Gastroesophageal sphincter (tissue), 4 donors: ENCODE measurements at regions not wholly inside any gene's neighbourhood (a gene's known extent, or its start where the extent isn't known, plus 50 kb on each side); places are given as distances from the start of the nearest gene placed in this dataset.

Source experiments
- ATAC-seq: fragments of 150-250 bp; one replicate; pipeline ENCODE4 v1.9.1; 2016; ENCODE audit warnings: mild to moderate bottlenecking, moderate library complexity
- H3K27ac ChIP-seq, 4 donors: fragments of 200-600 bp; sonication (generic) in 3 of 4; 1 replicate in 3 of 4; 2 replicates in 1 of 4; pipeline ENCODE4 v1.5.1; 2016 to 2019
- H3K27me3 ChIP-seq: fragments of 200-600 bp; sonication (generic); one replicate; pipeline ENCODE4 v1.5.1; 2019
- H3K36me3 ChIP-seq, 2 donors: fragments of 200-600 bp; sonication (generic); one replicate each; pipeline ENCODE4 v1.5.1; 2019; ENCODE audit warnings: control low read depth in 1 of 2
- H3K4me1 ChIP-seq, 3 donors: fragments of 200-600 bp; sonication (generic); 1 replicate in 2 of 3; 2 replicates in 1 of 3; pipeline ENCODE4 v1.5.1; 2016 to 2019; ENCODE audit warnings: control low read depth in 2 of 3
- H3K4me3 ChIP-seq, 2 donors: fragments of 200-600 bp; sonication (generic); one replicate each; pipeline ENCODE4 v1.5.1; 2019; ENCODE audit warnings: mild to moderate bottlenecking in 1 of 2, moderate library complexity in 1 of 2
- H3K9me3 ChIP-seq, 3 donors: fragments of 200-600 bp; sonication (generic); one replicate each; pipeline ENCODE4 v1.5.1; 2017 to 2019; ENCODE audit warnings: control low read depth in 2 of 3
- EP300 ChIP-seq: sonication (generic); formaldehyde crosslinking; IDR thresholded peaks from one replicate; pipeline ENCODE4 v1.6.1; 2017; ENCODE audit warnings: antibody characterized with exemption, mild to moderate bottlenecking
- POLR2A ChIP-seq, 2 donors: fragments of 450-650 bp; IDR thresholded peaks; one replicate each; pipeline ENCODE4 v1.6.1; 2017; ENCODE audit warnings: antibody characterized with exemption in 2 of 2, mild to moderate bottlenecking in 2 of 2, moderate library complexity in 1 of 2
- POLR2AphosphoS5 ChIP-seq: sonication (generic); formaldehyde crosslinking; IDR thresholded peaks from one replicate; pipeline ENCODE4 v1.6.1; 2017; ENCODE audit warnings: antibody characterized with exemption
- WGBS, 2 donors: methylation state at CpG; one replicate each; pipeline ENCODE4 v1.1.5; 2018; ENCODE audit warnings: low coverage in 1 of 2; 5-methylcytosine and 5-hydroxymethylcytosine counted together
- TF ChIP-seq, protein P1 (sequence below), 4 experiments: fragments of 200-600 bp in 2 of 4; fragments of 450-650 bp in 2 of 4; sonication (generic) in 1 of 4; IDR thresholded peaks; one replicate each; pipeline ENCODE4 v1.5.1; 2017 to 2019; ENCODE audit warnings: antibody characterized with exemption in 4 of 4, mild to moderate bottlenecking in 2 of 4, moderate library complexity in 2 of 4

DNA sequence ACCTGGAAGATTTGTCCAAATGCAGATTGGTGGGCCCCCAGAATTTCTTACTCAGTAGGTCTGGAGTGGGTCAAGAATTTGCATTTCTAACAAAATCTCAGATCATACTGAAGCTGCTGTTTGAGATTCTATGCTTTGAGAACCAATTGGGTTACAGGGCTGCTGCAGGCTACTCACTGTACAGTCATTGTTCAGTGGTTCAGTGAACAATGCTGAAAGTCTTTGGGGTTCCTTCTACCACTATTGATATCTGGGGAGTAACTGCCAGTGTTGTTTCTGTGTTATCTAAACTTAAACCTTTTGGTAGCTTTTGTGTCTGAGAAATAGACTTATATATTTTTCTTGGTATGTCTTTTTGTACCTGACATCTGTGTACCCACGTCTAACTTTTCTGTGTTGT lies 187.5 kb downstream of the TANC2 start:
- Histone ChIP-seq H3K27ac (no peak overlapping the region), H3K36me3 (no peaks in the 10 kb centered on the region), H3K4me3 (no peak overlapping the region), H3K27me3 (no peaks in the 10 kb centered on the region), H3K4me1 (peaks cover 0 to 26% (median 5%) of the 10 kb centered on the region in 3 donors), H3K9me3 (peaks cover 0 to under 1% (median 0%) of the 10 kb centered on the region in 3 donors)
- TF ChIP-seq POLR2AphosphoS5 (no peak), POLR2A (IDR thresholded peaks at IDR 0.05) (no peak), EP300 (no peak)
- TF ChIP-seq, protein P1, sequence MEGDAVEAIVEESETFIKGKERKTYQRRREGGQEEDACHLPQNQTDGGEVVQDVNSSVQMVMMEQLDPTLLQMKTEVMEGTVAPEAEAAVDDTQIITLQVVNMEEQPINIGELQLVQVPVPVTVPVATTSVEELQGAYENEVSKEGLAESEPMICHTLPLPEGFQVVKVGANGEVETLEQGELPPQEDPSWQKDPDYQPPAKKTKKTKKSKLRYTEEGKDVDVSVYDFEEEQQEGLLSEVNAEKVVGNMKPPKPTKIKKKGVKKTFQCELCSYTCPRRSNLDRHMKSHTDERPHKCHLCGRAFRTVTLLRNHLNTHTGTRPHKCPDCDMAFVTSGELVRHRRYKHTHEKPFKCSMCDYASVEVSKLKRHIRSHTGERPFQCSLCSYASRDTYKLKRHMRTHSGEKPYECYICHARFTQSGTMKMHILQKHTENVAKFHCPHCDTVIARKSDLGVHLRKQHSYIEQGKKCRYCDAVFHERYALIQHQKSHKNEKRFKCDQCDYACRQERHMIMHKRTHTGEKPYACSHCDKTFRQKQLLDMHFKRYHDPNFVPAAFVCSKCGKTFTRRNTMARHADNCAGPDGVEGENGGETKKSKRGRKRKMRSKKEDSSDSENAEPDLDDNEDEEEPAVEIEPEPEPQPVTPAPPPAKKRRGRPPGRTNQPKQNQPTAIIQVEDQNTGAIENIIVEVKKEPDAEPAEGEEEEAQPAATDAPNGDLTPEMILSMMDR (IDR thresholded peaks at IDR 0.05) = no peak
- ATAC-seq = no peak
- 38 to 57% methylated on average over 1 of the region's 1 CpG for WGBS, 2 donors

DNA sequence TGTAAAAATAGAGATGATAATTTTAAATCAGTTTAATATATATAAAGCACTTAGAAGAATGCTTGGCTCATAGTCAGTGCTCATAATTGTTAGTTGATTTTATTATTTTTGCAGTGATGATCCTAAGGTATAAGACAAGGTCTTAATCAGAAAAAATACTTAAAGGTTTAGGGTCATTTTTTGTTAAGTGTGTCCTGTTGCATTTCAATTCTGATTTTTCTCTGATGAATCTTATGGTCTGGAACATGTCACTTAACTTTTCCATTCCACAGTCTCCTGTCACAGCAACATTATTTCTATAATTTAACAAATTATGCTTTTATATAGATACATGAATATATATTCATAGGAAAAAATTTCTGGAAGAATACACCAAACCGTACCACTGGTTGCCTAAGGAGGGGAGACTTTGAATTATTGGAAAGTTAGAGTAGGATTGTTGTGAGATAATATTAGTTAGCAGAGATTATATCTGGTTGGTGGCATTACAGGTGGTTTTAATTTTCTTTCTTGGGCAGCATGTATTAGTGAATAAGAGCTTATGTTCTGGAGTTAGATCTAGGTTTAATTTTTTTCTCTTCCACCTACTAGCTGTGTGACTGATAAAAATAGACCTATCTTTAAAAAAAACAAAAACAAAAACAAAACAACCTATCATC lies 188.7 kb downstream of the TANC2 start:
- Histone ChIP-seq H3K27me3 (no peaks in the 10 kb centered on the region), H3K36me3 (no peaks in the 10 kb centered on the region), H3K4me3 (no peak overlapping the region), H3K9me3 (no peaks in the 10 kb centered on the region), H3K4me1 (peaks cover 0 to 26% (median 5%) of the 10 kb centered on the region in 3 donors), H3K27ac (no peak overlapping the region)
- TF ChIP-seq POLR2AphosphoS5 (no peak), EP300 (no peak), POLR2A (IDR thresholded peaks at IDR 0.05) (no peak)
- TF ChIP-seq, protein P1 (IDR thresholded peaks at IDR 0.05) = no peak
- ATAC-seq = no peak
- WGBS, 2 donors = 100% methylated on average over 1 of the region's 1 CpG

DNA sequence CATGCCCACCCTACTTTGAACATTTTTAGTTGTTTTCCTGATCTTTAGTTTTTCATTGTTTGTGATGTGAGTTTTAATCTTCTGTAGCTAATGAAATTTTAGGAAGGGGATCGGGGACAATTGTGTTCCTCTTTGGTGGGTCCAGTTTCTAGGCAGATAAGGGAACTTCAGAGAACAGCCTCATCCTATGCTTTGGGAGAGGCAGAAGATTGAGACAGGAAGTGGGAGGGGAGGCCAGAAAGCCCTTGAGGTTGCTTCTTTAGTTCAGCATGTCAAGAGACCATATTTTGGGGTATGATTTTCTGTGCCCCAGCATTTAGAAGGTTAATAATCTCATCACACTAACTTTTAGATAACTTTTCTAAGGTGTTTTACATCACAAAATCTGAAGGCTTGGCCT lies 191.0 kb downstream of the TANC2 start:
- Histone ChIP-seq H3K27me3 (no peaks in the 10 kb centered on the region), H3K4me3 (no peak overlapping the region), H3K4me1 (peaks cover 0 to 9% (median 0%) of the 10 kb centered on the region in 3 donors), H3K9me3 (no peaks in the 10 kb centered on the region), H3K27ac (no peak overlapping the region), H3K36me3 (no peaks in the 10 kb centered on the region)
- TF ChIP-seq POLR2A (IDR thresholded peaks at IDR 0.05) (no peak), POLR2AphosphoS5 (no peak), EP300 (no peak)
- TF ChIP-seq, protein P1 (IDR thresholded peaks at IDR 0.05) = no peak
- ATAC-seq = no peak
- 78 to 100% methylated on average over 1 of the region's 1 CpG for WGBS, 2 donors

DNA sequence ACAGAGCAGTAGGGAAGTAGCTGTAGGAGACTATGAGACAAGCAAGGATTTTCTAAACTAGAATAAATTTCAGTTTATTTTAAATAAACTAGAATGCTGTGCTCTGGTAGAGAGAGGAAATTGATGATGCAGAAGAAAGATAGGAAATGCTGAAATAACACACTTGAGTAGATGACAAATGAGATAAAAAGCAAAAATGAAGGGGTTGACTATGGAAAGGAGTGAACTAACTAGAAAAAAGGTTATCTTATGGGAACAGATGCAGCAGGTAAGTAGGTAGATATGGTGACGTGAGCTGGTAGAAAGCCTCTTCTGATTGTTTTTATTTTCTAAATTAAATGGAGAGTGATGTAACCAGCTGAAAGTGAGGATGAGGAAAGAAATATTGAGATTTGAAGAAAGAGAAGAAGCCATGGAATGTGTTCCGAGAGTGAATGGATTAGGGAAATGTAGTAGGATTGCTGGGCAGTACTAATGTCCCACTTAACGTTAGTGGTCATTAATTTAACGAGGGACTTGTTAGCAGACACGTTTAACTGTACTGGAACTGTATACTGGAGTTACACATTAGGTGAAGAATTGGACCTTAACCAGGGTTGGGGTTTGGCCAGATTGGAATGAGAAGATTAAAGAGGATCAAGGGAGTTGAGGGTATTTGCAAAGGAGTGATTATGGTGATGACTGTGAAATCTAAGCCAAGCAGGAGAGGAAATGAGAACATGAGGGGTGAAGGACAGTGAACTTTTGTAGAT lies 196.5 kb downstream of the TANC2 start:
- no peak overlapping the region for H3K27ac ChIP-seq
- no peak for TF ChIP-seq POLR2A (IDR thresholded peaks at IDR 0.05)
- no peak for TF ChIP-seq EP300
- TF ChIP-seq, protein P1 (IDR thresholded peaks at IDR 0.05) = no peak
- TF ChIP-seq POLR2AphosphoS5 = no peak
- ATAC-seq = no peak
- WGBS, 2 donors = 66 to 75% methylated on average over 5 of the region's 5 CpGs
- no peaks in the 10 kb centered on the region for H3K4me1 ChIP-seq
- no peaks in the 10 kb centered on the region for H3K9me3 ChIP-seq
- H3K27me3 ChIP-seq = no peaks in the 10 kb centered on the region
- no peaks in the 10 kb centered on the region for H3K36me3 ChIP-seq
- no peak overlapping the region for H3K4me3 ChIP-seq

DNA sequence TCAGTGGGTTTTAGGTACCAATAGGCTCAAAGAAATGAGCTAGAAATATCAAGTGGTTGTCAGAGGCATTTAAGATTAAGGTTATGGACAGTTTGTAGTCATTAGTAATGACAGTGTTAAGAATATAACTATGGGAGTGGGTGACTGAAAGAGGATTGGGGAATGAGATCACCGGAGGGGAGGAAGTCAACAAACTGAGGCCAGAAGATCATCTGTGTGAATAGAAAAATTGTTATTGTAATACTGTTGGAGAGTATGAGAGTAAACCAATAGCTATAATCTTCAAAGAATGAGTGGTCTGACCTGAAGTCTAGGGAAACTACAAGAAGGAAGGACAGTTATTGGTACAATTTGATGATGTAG lies 197.1 kb downstream of the TANC2 start:
- no peak for ATAC-seq
- Histone ChIP-seq H3K36me3 (no peaks in the 10 kb centered on the region), H3K4me3 (no peak overlapping the region), H3K27me3 (no peaks in the 10 kb centered on the region), H3K27ac (no peak overlapping the region), H3K4me1 (no peaks in the 10 kb centered on the region), H3K9me3 (no peaks in the 10 kb centered on the region)
- WGBS, 2 donors = 67 to 100% methylated on average over 1 of the region's 1 CpG
- no peak for TF ChIP-seq POLR2A (IDR thresholded peaks at IDR 0.05)
- TF ChIP-seq POLR2AphosphoS5 = no peak
- TF ChIP-seq, protein P1 (IDR thresholded peaks at IDR 0.05) = no peak
